Body of pancreas (tissue), 4 donors: ENCODE measurements at regions not wholly inside any gene's neighbourhood (a gene's known extent, or its start where the extent isn't known, plus 50 kb on each side); places are given as distances from the start of the nearest gene placed in this dataset.

Experiments used
- ATAC-seq: fragments of 150-250 bp; one replicate; pipeline ENCODE4 v1.9.1; 2016
- DNase-seq, 4 donors: peaks; one replicate each; pipeline ENCODE4 v3.0.0-alpha.2; 2019
- H3K27ac ChIP-seq, 4 donors: fragments of 200-600 bp; sonication (generic); 1 replicate in 3 of 4; 2 replicates in 1 of 4; pipeline versions ENCODE4 v1.5.1 to v1.6.1; 2016 to 2019; ENCODE audit warnings: mild to moderate bottlenecking in 1 of 4, mixed read lengths in 1 of 4, moderate library complexity in 1 of 4
- H3K27me3 ChIP-seq, 2 donors: fragments of 200-600 bp; sonication (generic); one replicate each; pipeline ENCODE4 v1.6.0; 2016; ENCODE audit warnings: mild to moderate bottlenecking in 1 of 2
- H3K36me3 ChIP-seq, 2 donors: fragments of 200-600 bp; sonication (generic); replicated peaks in 1 of 2; 2 replicates each; pipeline ENCODE4 v1.5.1; 2016; ENCODE audit warnings: low read depth in 2 of 2; ENCODE audit not compliant: insufficient read depth in 1 of 2
- H3K4me1 ChIP-seq: fragments of 200-600 bp; sonication (generic); one replicate; pipeline ENCODE4 v1.6.0; 2016
- H3K4me3 ChIP-seq, 2 donors: fragments of 200-600 bp; sonication (generic); 1 replicate in 1 of 2; 2 replicates in 1 of 2; pipeline ENCODE4 v1.5.1; 2016 to 2019
- H3K9me3 ChIP-seq, 3 donors: fragments of 200-600 bp; sonication (generic); 1 replicate in 2 of 3; 2 replicates in 1 of 3; pipeline ENCODE4 v1.5.1; 2016
- POLR2A ChIP-seq, 3 donors: fragments of 450-650 bp; IDR thresholded peaks; one replicate each; pipeline ENCODE4 v1.6.1; 2016; ENCODE audit warnings: antibody characterized with exemption in 3 of 3, mild to moderate bottlenecking in 2 of 3
- WGBS, 2 donors: methylation state at CpG; one replicate each; pipeline ENCODE4 v1.1.5; 2017; 5-methylcytosine and 5-hydroxymethylcytosine counted together
- intact Hi-C: fragments of 100-400 bp; cut with DNase I; formaldehyde crosslinking; loops from one replicate; pipeline ENCODE4 v1.15.1; 2023
- TF ChIP-seq, protein P1 (sequence below), 7 experiments: fragments of 450-650 bp in 4 of 7; fragments of 200-600 bp in 3 of 7; sonication (generic) in 3 of 7; IDR thresholded peaks; one replicate each; pipeline ENCODE4 v1.5.1; 2016 to 2019; ENCODE audit warnings: antibody characterized with exemption in 7 of 7

DNA sequence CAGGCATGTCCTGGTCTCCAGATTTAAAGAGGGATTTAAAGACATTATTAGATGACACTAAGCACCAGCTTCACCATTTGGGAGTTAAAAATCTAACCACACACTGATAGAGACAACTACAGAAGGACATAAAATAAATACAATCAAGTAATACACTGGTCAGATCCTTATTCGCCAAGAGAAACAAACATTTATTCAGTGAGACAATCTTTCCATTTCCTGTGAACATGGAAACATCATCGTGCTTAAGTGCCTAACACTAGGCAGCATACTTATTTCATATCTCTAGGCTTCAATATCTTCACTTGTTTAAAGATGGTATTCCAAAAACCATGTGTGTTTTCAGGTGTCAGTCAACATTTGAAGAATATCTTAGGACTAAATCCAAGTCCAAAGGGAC lies 103.6 kb downstream of the AREG start:
- peaks cover 5% of the 10 kb centered on the region for H3K4me1 ChIP-seq
- TF ChIP-seq, protein P1, sequence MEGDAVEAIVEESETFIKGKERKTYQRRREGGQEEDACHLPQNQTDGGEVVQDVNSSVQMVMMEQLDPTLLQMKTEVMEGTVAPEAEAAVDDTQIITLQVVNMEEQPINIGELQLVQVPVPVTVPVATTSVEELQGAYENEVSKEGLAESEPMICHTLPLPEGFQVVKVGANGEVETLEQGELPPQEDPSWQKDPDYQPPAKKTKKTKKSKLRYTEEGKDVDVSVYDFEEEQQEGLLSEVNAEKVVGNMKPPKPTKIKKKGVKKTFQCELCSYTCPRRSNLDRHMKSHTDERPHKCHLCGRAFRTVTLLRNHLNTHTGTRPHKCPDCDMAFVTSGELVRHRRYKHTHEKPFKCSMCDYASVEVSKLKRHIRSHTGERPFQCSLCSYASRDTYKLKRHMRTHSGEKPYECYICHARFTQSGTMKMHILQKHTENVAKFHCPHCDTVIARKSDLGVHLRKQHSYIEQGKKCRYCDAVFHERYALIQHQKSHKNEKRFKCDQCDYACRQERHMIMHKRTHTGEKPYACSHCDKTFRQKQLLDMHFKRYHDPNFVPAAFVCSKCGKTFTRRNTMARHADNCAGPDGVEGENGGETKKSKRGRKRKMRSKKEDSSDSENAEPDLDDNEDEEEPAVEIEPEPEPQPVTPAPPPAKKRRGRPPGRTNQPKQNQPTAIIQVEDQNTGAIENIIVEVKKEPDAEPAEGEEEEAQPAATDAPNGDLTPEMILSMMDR (IDR thresholded peaks at IDR 0.05), result no peak
- TF ChIP-seq POLR2A (IDR thresholded peaks at IDR 0.05), result no peak
- no peak overlapping the region for H3K4me3 ChIP-seq
- 60 to 66% methylated on average over 2 of the region's 2 CpGs for WGBS, 2 donors
- intact Hi-C loops, result no loop called here
- DNase-seq (no peak), ATAC-seq (no peak)
- H3K9me3 ChIP-seq, result no peaks in the 10 kb centered on the region
- H3K27ac ChIP-seq, result no peak overlapping the region
- H3K36me3 ChIP-seq, result no peaks in the 10 kb centered on the region
- H3K27me3 ChIP-seq, result no peaks in the 10 kb centered on the region

DNA sequence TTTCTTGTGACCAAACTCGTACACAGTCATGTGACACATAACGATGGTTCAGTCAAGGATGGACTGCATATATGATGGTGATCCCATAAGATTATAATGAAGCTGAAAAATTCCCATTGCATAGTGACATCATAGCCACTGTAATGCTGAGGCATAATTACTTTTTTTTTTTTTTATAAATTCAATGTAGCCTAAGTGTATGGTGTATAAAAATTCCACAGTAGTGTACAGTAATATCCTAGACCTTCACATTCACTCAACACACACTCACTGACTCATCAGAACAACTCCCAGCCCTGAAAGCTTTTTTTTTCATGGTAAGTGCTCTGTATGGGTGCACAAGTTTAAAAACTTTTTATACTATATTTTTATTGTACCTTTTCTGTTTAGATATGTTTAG lies 105.0 kb downstream of the AREG start:
- no peak for DNase-seq
- H3K36me3 ChIP-seq, result no peaks in the 10 kb centered on the region
- no peak for TF ChIP-seq POLR2A (IDR thresholded peaks at IDR 0.05)
- TF ChIP-seq, protein P1 (IDR thresholded peaks at IDR 0.05), result no peak
- intact Hi-C loops, result no loop called here
- 81 to 83% methylated on average over 2 of the region's 2 CpGs for WGBS, 2 donors
- no peak overlapping the region for H3K27ac ChIP-seq
- H3K27me3 ChIP-seq, result no peaks in the 10 kb centered on the region
- H3K4me3 ChIP-seq, result no peak overlapping the region
- ATAC-seq, result no peak
- H3K9me3 ChIP-seq, result no peaks in the 10 kb centered on the region
- peaks cover 3% of the 10 kb centered on the region for H3K4me1 ChIP-seq

DNA sequence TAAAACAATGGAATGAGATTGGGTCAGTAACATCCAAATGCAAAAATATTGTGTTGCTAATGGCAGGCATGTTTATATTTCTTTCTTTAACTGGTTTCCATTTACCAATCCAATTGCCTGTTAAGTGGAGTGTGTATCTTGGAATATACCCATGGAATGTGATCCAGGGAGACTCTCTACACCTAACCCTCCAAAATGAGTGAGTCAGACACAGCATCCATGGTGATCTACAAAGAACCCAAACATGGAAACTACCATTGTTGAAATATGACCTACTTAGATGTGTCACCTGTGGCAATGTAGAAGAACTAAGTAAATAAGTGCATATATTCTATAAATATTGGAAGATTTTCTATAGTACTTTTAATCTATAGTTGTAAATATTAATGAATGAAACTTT lies 110.3 kb downstream of the AREG start:
- DNase-seq, result no peak
- Histone ChIP-seq H3K36me3 (no peaks in the 10 kb centered on the region), H3K4me3 (no peak overlapping the region), H3K27me3 (no peaks in the 10 kb centered on the region), H3K9me3 (no peaks in the 10 kb centered on the region), H3K27ac (no peak overlapping the region), H3K4me1 (no peaks in the 10 kb centered on the region)
- ATAC-seq, result no peak
- TF ChIP-seq, protein P1 (IDR thresholded peaks at IDR 0.05), result no peak
- no peak for TF ChIP-seq POLR2A (IDR thresholded peaks at IDR 0.05)
- intact Hi-C loops, result no loop called here

DNA sequence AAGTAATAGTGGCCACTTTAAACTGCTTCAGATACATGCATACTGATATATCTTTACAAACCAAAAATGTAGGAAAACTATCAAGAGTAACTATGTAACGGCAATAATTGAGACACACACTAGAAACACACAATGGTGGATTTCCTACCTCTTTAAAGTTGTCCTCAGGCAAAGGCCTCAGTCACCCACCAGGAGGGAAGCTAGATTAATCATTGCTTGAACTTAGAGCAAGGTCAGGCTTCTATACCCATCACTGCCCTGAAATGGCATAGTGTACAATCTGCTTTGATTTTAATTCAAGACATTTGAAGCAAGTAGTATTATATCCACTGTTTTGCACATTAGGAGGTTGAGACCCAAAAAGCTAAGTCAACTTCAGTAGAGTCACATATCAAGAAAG lies 110.9 kb downstream of the AREG start:
- DNase-seq, result no peak
- intact Hi-C loops, result no loop called here
- no peaks in the 10 kb centered on the region for H3K27me3 ChIP-seq
- TF ChIP-seq, protein P1 (IDR thresholded peaks at IDR 0.05), result no peak
- TF ChIP-seq POLR2A (IDR thresholded peaks at IDR 0.05), result no peak
- no peaks in the 10 kb centered on the region for H3K9me3 ChIP-seq
- no peak overlapping the region for H3K27ac ChIP-seq
- WGBS, 2 donors, result 78 to 88% methylated on average over 1 of the region's 1 CpG
- H3K36me3 ChIP-seq, result no peaks in the 10 kb centered on the region
- no peak overlapping the region for H3K4me3 ChIP-seq
- no peak for ATAC-seq
- no peaks in the 10 kb centered on the region for H3K4me1 ChIP-seq

DNA sequence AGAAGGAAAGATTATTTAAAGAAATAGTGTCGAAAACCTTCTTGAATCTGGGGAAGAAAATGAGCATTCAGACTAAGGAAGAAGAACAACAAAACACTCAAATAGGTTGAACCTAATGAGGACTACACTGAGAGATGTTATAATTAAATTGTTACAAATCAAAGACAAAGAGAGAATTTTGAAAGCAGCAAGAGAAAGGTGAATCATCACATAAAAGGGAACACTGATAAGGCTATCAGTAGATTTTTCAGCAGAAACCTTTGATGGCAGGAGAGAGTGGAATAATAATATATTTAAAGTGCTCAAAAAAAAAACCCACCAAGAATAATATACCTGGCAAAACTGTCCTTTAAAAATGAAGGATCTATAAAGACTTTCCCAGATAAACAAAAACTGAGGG lies 114.9 kb downstream of the AREG start:
- no peak for TF ChIP-seq POLR2A (IDR thresholded peaks at IDR 0.05)
- TF ChIP-seq, protein P1 (IDR thresholded peaks at IDR 0.05), result no peak
- Histone ChIP-seq H3K27ac (no peak overlapping the region), H3K9me3 (no peaks in the 10 kb centered on the region), H3K36me3 (no peaks in the 10 kb centered on the region), H3K27me3 (no peaks in the 10 kb centered on the region), H3K4me1 (no peaks in the 10 kb centered on the region), H3K4me3 (no peak overlapping the region)
- no peak for DNase-seq
- intact Hi-C loops, result no loop called here
- ATAC-seq, result no peak
- 41 to 48% methylated on average over 1 of the region's 1 CpG for WGBS, 2 donors
